HG02870 (cell line): ENCODE measurements at regions not wholly inside any gene's neighbourhood (a gene's known extent, or its start where the extent isn't known, plus 50 kb on each side); places are given as distances from the start of the nearest gene placed in this dataset.
"Not testable (repeated sequence)": the region's sequence is repeated elsewhere in the genome, so short reads cannot be mapped to it uniquely, and the experiment has no call there.

Experiments
- ATAC-seq: cut with Tn5 transposase; IDR thresholded peaks from one replicate; pipeline ENCODE4 v1.9.1; 2021; ENCODE audit warnings: mild to moderate bottlenecking, moderate library complexity; ENCODE audit not compliant: unreplicated experiment

DNA sequence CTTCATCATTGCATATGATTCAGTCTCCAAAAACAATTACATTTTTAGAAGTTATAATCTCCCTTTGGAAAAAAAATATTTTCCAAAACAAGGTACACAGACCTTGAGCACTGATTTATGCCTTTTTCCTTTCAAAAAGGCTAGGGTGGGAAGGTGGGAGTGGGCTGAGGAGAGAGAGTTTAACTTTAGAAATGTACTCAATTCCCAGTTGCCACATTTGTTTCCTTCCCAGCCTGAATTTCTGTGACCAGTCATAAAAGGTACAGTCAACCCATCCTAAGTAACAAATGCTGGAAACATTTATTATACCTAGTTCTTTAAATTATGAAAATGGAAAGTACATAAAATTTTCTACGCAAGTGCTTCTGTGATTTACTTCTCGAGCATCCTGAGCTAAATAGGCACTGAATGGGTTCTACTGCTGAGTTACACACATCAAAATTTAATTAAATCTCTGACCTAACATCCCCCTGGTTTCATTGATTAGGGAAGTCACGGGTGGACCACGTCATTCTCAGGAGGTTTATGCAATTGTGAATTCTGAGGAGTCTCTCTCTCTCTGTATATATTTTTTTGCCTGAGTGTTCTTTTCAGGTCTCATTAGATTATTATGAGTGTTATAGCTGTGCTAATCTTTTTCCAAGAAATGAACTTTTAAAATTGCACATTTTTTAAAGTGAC is 371.8 kb downstream of the BTG1 start:
- ATAC-seq, result no peak

DNA sequence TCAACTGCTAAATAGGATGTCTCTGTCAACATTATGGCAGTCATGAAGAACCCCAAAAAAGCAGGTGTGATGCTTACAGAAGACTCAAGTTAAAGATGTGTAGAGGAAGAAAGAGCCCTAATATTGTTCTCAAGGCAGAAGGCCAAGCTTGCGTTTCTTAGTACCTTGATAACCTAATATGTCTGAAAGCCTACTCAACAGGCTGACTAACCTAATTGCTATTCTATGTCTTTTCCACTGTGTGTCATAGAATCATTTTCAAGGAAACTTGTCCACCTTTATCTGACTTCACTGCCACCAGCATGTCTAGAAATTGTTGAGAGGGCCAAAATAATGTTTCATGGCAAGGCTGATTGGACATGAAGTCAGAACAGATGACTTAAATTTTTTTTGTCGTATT is 373.2 kb downstream of the BTG1 start:
- no peak for ATAC-seq

DNA sequence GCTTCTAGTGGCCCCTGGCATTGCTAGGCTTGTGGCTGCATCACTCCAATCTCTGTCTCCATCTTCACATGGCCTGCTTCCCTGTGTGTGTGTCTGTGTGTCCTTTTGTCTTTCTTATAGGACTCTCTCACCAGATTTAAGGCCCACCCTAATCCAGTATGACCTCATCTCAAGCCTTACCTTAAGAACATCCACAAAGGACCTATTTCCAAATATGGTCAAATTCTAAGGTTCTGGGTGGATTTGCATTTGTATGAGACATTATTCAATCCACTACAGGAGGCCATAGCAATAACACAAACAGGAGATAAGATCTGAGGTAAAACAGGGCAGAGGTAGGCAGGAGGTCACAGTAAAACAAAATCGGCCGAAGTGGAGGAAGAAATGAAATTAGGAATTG is 375.9 kb downstream of the BTG1 start:
- no peak for ATAC-seq

DNA sequence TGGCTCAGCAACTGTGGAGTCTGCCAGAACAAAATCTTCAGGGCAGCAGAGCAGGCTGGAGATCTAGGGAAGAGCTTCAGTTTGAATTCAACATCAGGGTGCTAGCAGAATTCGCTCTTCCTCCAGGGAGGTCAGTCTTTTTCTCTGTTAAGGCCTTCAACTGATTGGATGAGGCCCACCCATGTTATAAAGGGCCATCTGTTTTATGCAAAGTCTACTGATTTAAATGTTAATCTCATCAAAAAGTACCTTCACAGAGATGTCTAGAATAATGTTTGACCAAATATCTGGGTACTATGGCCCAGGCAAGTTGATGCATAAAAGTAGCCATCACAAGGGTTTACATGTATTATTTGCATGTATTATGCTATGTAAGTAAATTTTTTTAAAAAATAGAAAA is 378.4 kb downstream of the BTG1 start:
- no peak for ATAC-seq

DNA sequence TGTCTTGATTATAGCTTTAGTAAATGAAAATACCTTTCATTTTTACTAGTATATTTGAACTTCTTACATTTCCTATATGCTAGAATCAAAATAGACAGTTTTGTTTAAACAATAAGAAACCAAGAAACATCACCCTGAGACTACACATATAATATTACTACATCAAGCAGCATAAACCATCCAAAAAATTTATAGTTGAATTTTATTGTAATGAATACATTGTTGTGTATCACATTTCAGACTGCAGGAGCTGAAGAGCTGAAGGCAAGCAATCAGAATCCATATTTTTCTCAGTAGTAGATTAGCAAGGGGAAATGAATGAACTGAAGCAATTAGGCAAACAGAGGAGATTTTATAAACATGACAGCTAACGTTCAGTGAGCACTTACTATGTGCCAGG is 379.2 kb downstream of the BTG1 start:
- ATAC-seq, result no peak

DNA sequence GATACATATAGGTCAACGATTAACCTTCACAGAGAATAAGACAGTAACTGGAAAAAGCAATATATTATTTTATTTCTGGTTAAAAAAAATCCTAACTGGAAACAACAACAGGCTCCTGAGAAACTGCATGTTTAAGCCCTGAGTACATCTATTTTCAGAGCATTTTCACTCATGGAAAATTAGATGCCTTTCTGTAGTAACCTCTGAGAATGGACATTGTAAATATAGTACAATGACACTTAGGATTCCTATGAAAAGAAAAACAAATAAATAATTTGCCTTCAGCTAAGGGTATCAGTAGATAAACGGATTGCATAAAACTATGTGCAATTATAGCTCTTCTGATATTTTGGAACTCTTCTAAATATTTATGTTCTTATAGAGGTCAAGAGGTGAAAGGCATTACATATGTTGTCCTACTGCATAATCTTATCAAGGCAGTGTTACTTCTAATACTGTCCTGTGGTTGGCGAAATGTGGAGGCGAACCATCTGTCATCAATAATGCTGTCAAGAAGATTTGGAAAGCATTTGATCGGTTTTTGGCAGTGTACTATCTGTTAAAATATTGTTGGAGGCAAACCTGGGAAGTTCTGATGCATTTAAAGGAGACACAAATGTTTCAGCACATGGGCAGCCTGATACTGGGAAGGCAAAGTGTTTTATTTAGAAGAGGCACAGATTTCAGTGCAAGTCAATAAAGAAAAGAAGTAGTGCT is 381.8 kb downstream of the BTG1 start:
- ATAC-seq, result no peak

DNA sequence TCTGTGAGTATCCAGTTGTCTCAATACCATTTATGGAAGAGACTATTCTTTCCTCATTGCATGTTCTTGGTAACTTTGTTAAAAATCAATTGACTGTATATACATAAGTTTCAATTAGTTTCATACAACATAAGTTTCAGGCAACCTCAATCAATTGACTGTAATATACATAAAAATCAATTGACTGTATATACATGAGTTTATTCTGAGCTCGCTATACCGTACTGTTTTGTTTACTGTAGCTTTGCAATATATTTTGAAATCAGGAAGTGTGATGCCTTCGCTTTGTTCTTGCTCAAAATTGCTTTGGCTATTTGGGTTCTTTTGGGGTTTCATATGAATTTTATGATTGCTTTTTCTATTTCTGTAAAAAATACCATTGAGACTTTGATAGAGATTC is 392.0 kb downstream of the BTG1 start:
- no peak for ATAC-seq

DNA sequence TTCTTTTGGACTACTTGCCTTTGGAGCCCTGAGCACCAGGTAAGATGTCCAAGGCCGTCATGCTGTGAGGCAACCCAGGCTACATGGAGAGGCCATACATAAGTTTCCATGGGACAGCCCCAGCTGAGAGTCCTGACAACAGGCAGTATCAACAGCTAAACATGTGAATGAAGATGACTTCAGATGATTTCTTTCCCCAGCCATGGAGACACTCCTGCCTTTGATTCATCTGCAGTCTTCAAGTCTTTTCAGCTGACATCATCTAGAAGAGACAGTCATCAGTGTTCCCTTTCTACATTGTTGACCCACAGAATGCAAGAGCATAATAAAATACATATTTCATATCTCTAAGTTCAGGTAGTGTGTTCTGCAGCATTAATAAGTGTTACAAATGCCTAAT is 398.7 kb downstream of the BTG1 start:
- no peak for ATAC-seq

DNA sequence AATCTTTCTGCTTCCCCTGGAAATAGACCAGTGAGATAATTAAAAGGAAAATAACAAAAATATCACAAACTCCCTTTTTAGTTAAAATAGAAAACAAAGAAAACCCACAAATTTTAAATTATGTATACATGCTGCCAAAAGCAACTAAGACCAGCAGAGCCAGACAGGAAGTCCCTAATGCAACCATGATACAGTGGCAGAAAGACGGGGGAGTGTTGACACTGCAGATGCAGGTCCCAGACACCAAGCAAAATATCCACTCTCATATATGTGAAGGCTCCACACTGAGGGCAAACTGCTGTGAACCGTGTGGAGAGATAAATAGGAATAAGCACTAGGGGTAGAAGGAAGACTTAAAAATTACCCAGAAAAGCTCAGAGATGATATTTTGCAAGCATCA is 401.0 kb downstream of the BTG1 start:
- ATAC-seq, result no peak

DNA sequence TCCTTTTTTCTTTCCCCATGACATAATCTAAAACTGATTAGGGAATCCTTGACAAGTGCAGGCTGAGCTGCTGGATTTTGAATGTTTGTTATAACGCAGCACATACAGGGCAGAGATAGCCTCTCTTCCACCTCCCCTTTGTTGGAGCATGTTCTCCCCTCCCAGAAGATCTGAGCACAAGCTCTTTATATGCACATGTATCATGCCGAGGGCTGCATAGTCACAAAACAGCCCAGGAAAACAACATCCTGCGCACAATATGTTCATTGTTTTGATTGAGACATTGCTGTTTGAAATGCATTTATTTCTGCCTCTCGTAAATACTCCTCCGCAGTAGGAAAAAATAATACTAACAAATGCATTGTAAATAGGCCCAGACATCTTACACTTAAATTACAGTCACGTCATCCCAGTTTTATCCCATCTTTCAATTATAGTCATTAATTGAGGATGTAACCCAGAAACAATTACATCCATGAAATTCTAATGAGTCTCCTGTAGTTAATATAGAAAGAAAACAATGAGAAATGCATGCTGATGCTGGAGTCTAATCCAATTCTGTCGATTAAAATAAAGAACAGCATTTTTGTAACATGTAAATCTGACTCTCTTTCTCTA is 401.8 kb downstream of the BTG1 start:
- no peak for ATAC-seq

DNA sequence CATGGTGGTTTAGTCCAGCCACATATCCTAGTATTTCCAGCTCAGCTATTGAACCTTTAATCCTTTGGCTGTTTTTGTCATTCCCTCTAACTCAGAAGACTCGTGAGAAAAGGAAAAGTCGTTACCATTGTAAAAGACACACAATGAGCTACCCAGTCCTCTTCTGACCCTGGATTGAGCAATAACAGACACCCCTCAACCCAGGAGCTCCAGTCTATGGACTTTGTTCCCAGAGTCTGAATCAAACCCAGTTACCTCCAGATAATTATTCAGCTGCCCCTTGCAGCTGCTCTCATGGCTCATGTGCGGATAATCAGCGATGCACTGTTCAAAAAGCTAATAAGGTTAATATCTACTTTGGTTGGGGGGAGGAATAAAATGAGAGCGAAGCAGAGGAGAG is 402.4 kb downstream of the BTG1 start:
- ATAC-seq, result no peak

DNA sequence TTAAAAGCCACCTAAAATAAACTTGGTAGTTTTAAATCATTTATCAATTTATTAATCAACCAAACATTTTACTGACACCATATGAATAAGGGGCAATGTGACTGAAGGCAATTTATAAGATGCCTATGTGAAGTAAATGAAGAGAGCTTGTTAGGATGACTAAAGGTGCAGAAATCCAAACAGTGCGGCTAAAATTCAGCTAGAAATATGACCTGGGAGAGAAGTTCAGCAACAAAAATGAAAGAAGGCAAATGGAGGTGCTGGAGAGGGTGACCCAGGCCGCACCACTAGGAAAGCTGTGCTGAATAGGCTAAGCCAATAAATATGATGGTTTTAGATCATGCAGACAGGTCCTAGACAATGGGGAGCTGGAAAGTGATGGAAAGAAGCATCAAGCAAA is 403.7 kb downstream of the BTG1 start:
- ATAC-seq, result no peak

DNA sequence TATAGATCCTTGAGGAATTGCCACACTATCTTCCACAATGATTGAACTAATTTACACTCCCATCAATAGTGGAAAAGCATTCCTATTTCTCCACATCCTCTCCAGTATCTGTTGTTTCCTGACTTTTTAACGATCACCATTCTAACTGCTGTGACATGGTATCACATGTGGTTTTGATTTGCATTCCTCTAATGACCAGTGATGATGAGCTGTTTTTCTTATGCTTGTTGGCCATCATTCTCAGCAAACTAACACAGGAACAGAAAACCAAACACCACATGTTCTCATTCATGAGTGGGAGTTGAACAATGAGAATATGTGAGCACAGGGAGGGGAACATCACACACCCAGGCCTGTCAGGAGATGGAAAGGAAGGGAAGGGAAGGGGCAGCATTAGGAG is 411.8 kb downstream of the BTG1 start:
- ATAC-seq, result not testable (repeated sequence)

DNA sequence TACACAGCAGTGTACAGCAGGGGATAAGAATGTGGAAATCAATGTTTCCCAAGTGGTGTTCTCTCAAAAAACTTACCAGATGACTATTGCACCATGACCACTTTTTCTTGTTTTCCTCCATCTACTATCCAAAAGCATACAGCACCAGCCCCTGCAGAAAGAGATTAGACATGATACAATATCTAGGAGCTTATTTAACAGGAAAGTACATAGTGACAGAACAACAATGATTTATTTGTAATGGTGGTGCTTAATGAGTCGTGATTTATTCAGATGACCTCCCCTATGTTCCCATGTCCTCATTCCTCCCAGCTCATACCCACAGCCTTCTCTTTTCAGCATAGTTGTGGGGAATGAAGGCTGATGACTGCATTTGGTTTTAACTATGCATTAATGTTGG is 413.6 kb downstream of the BTG1 start:
- ATAC-seq, result no peak

DNA sequence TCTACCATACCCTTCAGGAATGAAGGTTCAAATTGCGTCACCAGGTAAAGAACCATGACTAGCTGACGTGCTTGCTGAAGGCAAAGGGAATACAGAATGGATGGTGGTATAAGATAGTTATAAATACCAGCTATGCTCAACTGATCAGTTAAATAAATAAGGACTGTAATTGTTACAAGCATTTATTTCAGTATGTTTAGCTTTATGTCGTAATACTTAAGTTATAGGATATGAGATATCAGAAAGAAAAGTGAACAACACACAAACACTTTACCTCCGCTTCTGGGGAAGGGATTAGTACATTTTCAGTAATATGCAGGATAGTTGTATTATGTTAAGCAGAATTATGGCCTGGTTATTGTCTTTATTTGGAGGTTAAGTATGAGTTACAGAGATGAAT is 416.1 kb downstream of the BTG1 start:
- ATAC-seq, result no peak

DNA sequence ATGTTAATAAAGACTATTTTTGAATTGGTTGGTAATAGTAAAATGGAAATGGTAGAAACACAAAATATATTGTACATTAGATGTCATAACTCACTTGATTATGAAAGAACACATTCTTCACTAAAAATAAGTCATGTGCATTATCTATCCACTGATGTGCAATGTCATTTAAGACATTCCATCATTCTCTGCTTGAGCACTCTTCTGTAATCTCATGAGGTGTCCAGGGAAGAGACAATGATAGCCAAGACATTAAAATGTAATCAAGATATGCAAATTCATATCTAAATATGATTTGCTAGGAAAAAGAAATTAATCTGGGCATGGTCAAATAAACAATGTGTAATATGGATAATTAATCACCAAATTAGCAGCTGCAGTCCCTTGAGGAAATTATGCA is 422.5 kb downstream of the BTG1 start:
- no peak for ATAC-seq

DNA sequence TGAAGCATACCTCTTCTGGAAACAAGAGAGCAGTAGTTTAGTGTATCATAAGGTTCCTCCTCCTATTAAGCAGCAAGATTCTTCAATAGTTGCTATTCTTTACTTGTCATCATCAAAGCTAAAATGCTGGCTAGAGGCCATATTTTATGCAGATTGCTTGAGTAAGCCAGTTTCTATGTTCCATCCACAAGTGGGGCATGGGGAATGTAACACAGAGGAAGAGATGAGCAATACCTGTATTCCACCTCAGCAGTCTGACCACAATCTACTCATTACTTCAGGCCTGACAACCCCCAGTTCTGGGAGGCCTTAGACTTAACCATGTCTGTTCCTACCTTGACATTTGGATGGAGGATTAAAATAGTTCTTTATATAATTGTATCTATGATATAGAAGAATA is 423.6 kb downstream of the BTG1 start:
- ATAC-seq, result peak; percentile 88

DNA sequence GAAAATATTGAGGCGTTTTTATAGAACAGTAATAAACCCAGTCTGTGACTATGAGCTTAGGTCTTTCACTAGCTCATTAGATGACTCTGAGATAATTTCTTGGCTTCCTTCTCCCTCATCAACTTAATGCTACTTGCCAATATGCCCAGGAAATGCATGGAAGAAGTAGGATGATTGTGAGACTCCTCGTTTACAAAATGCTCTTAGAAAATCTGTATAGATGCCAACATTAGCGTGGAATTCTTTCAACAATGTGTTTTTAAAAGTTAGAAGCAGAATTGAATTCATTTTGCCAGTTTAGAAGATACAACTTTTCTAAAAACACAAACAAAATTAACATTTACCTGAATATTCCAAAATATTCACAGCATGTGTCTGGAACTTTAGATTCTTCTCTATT is 424.6 kb downstream of the BTG1 start:
- no peak for ATAC-seq

DNA sequence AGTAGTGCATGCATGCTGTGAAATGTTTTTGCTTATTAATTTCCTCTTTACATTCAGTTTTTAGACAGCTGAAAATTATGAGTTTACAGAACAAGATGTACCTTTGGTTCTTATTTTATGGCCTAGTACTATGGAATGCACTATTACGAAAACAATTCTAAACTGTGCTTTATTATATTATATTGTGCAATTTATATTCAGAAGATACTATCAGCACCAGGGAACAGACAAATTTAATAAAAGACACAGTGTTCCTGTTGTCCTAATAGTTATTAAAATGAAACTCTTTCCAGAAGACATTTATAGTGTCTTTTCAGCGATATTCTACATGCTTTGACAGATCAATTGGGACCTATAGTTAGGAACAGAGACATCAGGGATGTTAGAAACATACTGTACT is 427.3 kb downstream of the BTG1 start:
- ATAC-seq, result no peak

DNA sequence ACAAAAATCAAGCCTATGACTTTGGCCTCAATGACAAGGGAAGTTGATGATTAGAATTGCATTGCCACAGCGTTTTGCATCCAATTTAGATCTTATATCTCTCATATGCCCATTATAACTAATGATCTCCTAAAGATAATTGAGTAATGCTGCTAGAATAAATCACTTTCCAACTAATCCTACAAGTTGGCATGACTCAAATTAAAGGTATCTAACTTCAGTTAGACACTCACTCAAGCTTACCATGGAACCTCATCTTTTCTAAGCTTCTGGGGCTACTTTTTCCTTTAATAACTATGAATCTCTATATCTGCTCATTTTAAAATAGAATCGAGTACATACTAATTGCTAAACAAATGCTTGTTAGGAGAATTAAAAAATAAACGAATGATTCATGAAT is 427.8 kb downstream of the BTG1 start:
- no peak for ATAC-seq

DNA sequence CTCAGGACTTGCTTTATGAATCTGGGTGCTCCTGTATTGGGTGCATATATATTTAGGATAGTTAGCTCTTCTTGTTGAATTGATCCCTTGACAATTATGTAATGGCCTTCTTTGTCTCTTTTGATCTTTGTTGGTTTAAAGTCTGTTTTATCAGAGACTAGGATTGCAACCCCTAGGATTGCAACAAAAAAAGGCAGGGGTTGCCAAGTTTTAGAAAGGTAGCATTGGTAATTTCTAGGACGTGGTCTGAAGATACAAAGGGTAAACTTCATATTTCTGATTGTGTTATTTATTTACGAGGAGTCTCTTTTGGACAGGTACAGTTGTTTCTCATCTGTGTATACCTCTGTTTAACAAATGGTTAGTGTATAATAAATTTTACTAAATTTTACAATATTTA is 433.7 kb downstream of the BTG1 start:
- not testable (repeated sequence) for ATAC-seq

DNA sequence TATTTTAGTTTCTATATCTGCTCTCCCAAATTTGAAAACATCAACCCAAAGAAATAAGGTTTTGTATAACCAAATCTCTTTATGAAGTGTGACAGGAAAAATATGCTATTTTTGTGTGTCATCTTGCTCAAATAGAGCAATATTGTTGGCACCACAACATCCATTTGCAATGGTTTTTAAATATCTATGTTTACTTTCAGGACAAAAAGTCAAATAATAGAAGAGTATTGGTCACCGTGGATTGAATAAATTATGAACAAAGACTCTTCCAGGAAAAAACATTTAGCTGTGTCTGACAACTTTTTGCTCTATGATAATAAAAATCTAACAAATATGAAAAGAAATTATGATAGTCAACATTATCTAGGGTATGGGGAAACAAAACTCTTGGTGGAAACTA is 439.2 kb downstream of the BTG1 start:
- ATAC-seq, result no peak
